ENCODE measurements at regions not wholly inside any gene's neighbourhood (a gene's known extent, or its start where the extent isn't known, plus 50 kb on each side); places are given as distances from the start of the nearest gene placed in this dataset.

- TF ChIP-seq, protein P1, sequence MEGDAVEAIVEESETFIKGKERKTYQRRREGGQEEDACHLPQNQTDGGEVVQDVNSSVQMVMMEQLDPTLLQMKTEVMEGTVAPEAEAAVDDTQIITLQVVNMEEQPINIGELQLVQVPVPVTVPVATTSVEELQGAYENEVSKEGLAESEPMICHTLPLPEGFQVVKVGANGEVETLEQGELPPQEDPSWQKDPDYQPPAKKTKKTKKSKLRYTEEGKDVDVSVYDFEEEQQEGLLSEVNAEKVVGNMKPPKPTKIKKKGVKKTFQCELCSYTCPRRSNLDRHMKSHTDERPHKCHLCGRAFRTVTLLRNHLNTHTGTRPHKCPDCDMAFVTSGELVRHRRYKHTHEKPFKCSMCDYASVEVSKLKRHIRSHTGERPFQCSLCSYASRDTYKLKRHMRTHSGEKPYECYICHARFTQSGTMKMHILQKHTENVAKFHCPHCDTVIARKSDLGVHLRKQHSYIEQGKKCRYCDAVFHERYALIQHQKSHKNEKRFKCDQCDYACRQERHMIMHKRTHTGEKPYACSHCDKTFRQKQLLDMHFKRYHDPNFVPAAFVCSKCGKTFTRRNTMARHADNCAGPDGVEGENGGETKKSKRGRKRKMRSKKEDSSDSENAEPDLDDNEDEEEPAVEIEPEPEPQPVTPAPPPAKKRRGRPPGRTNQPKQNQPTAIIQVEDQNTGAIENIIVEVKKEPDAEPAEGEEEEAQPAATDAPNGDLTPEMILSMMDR (IDR thresholded peaks at IDR 0.05), result no peak
- no peaks in the 10 kb centered on the region for H3K9me3 ChIP-seq
- WGBS, 2 donors, result 19 to 25% methylated on average over 4 of the region's 4 CpGs
- H3K4me1 ChIP-seq, result no peaks in the 10 kb centered on the region
- H3K4me3 ChIP-seq, result no peak overlapping the region
- intact Hi-C loops (cut with DNase I), result no loop called here
- no peaks in the 10 kb centered on the region for H3K36me3 ChIP-seq
- no peak for ATAC-seq
- no peaks in the 10 kb centered on the region for H3K27me3 ChIP-seq
- H3K27ac ChIP-seq, result no peak overlapping the region
- no peak for DNase-seq
- no peak for FAIRE-seq
These were observed 79.2 kb downstream of the DMRT2 start for GRCh38 chr9:1129382-1129781.

GRCh38 chr9:1140057-1140456 lies 89.9 kb downstream of the DMRT2 start:
- Histone ChIP-seq H3K27ac (no peak overlapping the region), H3K4me1 (no peaks in the 10 kb centered on the region), H3K9me3 (no peaks in the 10 kb centered on the region), H3K4me3 (no peak overlapping the region), H3K27me3 (no peaks in the 10 kb centered on the region), H3K36me3 (no peaks in the 10 kb centered on the region)
- WGBS, 2 donors, result 77 to 96% methylated on average over 2 of the region's 2 CpGs
- no peak for ATAC-seq
- TF ChIP-seq, protein P1 (IDR thresholded peaks at IDR 0.05), result no peak
- FAIRE-seq, result no peak
- no peak for DNase-seq
- intact Hi-C loops (cut with DNase I), result no loop called here

DNA sequence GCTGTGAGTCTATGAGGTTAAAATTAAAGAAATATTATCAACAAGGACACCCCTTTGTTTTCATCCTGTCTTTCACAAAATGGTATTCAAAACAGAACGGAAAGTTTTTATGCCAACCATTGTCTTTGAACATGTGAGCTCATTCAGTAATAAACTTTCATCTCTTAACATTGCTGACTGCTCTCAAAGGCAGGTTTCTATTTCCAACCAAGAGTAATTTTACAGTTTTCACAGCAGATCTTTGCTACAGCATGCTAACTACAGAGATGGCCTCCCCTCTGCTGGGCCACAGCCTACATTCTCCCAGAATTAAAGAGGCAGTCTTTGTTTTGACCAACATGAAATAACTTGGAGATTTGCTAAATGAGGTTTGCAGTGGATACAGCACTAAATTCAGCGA lies 101.5 kb downstream of the DMRT2 start:
- no peaks in the 10 kb centered on the region for H3K27me3 ChIP-seq
- no peak for FAIRE-seq

GRCh38 chr9:1152171-1152570 lies 102.0 kb downstream of the DMRT2 start:
- H3K4me3 ChIP-seq, result no peak overlapping the region
- FAIRE-seq (no peak), ATAC-seq (no peak), DNase-seq (no peak)
- TF ChIP-seq, protein P1 (IDR thresholded peaks at IDR 0.05), result no peak
- no peaks in the 10 kb centered on the region for H3K27me3 ChIP-seq
- no peaks in the 10 kb centered on the region for H3K4me1 ChIP-seq
- no peaks in the 10 kb centered on the region for H3K9me3 ChIP-seq
- WGBS, 2 donors, result 71 to 83% methylated on average over 3 of the region's 3 CpGs
- no peak overlapping the region for H3K27ac ChIP-seq
- intact Hi-C loops (cut with DNase I), result no loop called here
- H3K36me3 ChIP-seq, result no peaks in the 10 kb centered on the region

More for the DNA sequence above, 101.5 kb downstream of the DMRT2 start:
- Histone ChIP-seq H3K9me3 (no peaks in the 10 kb centered on the region), H3K4me1 (no peaks in the 10 kb centered on the region), H3K36me3 (no peaks in the 10 kb centered on the region), H3K4me3 (no peak overlapping the region), H3K27ac (no peak overlapping the region)
- 71 to 78% methylated on average over 2 of the region's 2 CpGs for WGBS, 2 donors
- DNase-seq (no peak), ATAC-seq (no peak)
- intact Hi-C loops (cut with DNase I), result no loop called here
- TF ChIP-seq, protein P1 (IDR thresholded peaks at IDR 0.05), result no peak

DNA sequence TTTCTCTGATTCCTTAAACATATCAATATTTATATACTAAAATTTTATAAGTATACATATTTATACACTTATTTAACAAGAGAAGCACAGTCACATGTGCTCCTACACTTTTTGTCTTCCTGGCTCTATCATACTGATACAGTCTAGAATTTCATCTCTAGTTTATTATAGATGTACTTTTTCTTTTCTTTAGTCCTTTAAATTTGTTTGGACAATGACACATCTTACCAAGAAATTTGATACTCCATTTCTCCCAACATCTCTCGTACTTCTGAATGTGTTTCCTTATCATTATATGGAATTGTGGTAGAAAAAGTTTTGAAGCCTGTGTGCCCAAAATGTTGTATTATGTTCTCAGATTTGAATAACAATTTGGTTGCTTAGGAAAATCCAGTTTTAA lies 104.6 kb downstream of the DMRT2 start:
- intact Hi-C loops (cut with DNase I), result no loop called here
- TF ChIP-seq, protein P1 (IDR thresholded peaks at IDR 0.05), result no peak
- no peaks in the 10 kb centered on the region for H3K27me3 ChIP-seq
- no peak for FAIRE-seq
- H3K4me3 ChIP-seq, result no peak overlapping the region
- H3K9me3 ChIP-seq, result no peaks in the 10 kb centered on the region
- no peak for DNase-seq
- WGBS, 2 donors, result 43 to 51% methylated on average over 1 of the region's 1 CpG
- H3K4me1 ChIP-seq, result no peaks in the 10 kb centered on the region
- no peaks in the 10 kb centered on the region for H3K36me3 ChIP-seq
- ATAC-seq, result no peak
- no peak overlapping the region for H3K27ac ChIP-seq

Data from pancreas (tissue), 10 donors.